ENCODE measurements at regions not wholly inside any gene's neighbourhood (a gene's known extent, or its start where the extent isn't known, plus 50 kb on each side); places are given as distances from the start of the nearest gene placed in this dataset.
"Not testable (repeated sequence)": the region's sequence is repeated elsewhere in the genome, so short reads cannot be mapped to it uniquely, and the experiment has no call there.

DNA sequence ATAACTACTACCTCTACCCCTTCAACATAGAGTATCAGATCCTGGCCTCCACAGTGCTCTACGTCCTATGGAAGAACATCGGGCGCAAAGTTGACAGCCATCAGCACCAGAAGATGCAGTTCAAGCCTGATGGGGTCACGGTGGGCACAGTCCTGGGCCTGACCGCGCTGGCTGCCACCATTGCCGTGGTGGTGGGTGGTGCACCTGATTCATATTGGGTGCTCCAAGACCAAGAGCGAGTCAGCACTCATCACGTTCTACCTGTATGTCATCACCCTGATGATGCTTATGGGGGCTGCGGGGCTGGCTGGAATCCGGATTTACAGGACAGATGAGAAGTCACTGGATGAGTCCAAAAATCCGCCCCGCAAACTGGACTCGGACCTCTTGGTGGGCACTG, 846.4 kb downstream of the RPIA start:
- not testable (repeated sequence) for H3K9me3 ChIP-seq (ENCODE audit: low read depth, low read length); DNase-seq (ENCODE audit: low read depth, low spot score); H3K36me3 ChIP-seq (ENCODE audit: insufficient read depth, low read length); H3K27ac ChIP-seq; H3K4me3 ChIP-seq; H3K9ac ChIP-seq (ENCODE audit: insufficient read length)

DNA sequence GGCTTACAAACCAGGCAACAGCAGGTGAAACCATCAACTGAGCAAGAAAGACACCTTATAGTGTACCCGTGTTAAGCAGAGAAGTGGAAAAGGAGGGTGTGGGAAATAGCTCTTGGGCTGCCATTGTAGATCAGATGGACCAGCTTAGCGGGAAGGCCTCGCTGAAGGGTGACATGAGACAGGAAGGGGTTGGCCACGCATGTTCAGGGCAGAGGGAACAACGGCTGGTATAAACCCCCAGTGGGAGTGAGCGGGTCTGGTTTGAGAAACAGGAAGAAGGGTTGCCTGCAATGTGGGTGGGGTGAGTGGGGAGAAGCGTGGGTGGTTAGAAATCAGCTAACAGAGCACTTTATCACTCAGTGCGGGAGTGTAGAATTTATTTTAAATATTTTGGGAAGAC, 852.6 kb downstream of the RPIA start:
- H3K36me3 ChIP-seq (ENCODE audit: insufficient read depth, low read length); H3K9ac ChIP-seq (ENCODE audit: insufficient read length); DNase-seq (ENCODE audit: low read depth, low spot score); H3K27ac ChIP-seq; H3K9me3 ChIP-seq (ENCODE audit: low read depth, low read length); H3K4me3 ChIP-seq: not testable (repeated sequence)

DNA sequence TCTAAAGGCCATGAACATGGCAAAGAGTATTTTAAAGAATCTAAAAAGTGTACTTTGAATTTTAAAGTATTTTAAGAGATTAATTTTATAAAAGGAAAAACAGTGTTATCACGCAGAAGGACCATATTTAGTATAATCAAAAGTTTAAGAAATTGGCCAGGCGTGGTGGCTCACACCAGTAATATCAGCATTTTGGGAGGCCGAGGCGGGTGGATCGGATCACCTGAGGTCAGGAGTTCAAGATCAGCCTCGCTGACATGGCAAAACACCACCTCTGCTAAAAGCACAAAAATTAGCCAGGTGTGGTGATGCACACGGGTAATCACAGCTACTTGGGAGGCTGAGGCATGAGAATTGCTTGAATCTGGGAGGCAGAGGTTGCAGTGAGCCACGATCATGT, 887.7 kb downstream of the RPIA start:
- not testable (repeated sequence) for H3K27ac ChIP-seq; H3K9ac ChIP-seq (ENCODE audit: insufficient read length); H3K9me3 ChIP-seq (ENCODE audit: low read depth, low read length); DNase-seq (ENCODE audit: low read depth, low spot score); H3K4me3 ChIP-seq; H3K36me3 ChIP-seq (ENCODE audit: insufficient read depth, low read length)

DNA sequence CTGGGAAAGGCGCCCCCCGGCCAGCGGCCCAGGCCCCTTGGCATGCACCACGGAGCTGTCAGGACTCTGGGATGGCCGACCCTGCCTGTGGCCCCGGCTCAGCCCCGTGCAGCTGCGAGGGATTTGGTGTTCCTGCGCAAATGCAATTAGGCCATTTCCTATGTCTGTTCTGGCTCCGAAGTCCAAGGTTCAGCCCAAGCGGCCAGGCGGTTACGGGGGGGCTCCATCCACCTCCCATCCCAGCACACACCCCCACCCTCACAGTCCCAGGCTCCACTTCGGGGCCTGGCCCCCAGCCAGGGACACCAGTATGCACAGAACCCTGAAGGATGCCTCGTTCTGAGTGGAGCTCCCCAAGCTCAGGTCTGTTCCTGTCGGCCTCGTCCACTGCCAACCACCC, 891.3 kb downstream of the RPIA start:
- H3K4me3 ChIP-seq; DNase-seq (ENCODE audit: low read depth, low spot score); H3K9ac ChIP-seq (ENCODE audit: insufficient read length); H3K9me3 ChIP-seq (ENCODE audit: low read depth, low read length); H3K36me3 ChIP-seq (ENCODE audit: insufficient read depth, low read length); H3K27ac ChIP-seq: not testable (repeated sequence)

DNA sequence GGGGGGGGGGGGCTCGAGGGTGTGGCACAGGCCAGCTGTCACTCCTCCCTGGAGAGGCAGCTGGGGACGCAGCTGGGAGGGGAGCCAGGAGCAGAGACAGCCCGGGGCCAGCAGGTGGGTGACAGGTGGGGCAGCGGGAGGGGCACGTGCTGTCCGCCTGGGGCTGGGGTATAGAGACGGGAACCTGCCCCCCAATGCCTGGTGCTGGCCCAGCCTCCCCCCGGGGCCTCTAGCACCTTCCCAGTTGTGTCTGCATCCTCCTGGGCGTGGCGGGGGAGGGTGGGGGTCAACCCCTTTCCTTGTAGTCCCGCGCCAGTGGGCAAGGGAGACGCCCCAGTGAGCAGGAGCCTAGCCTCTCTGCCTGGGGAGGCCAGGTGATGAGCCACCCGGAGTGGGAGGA, 892.6 kb downstream of the RPIA start:
- H3K9me3 ChIP-seq (ENCODE audit: low read depth, low read length); H3K4me3 ChIP-seq; DNase-seq (ENCODE audit: low read depth, low spot score); H3K36me3 ChIP-seq (ENCODE audit: insufficient read depth, low read length); H3K9ac ChIP-seq (ENCODE audit: insufficient read length); H3K27ac ChIP-seq: not testable (repeated sequence)

DNA sequence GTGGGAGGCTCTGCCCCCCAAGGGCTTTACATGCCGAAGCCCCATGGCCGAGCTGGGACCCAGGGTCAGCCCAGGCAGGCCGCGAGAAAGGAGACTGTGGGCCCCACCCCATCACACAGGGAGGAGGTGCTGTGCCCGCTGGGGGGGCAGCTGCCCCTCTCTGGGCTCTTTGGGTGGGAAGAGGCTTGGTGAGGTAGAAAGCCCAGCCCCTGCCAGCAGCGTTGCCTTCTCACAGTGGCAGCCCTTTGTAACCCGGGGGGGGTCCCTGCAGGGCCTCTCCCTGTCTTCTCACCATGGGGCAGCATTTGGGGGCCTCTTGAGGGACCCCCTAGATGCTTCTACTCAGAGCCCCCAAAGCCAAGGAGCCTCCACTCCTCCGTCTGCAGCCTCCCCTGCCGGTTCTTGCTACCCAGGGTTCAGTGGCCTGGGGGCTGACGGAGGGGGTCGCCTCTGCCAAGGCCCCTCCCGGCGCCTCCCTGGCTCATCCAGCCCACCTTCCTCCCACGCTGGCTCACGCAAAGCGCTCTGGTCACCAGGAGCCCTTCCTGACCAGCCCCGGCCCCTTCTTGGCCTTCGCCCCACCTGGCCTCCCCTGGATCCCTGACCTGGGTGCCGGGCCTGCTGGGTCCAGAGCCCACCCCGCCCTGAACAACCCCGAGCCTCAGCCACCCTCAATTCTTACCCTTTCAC, 893.5 kb downstream of the RPIA start:
- H3K9ac ChIP-seq (ENCODE audit: insufficient read length): peak overlapping the region; percentile 37
- H3K27ac ChIP-seq; DNase-seq (ENCODE audit: low read depth, low spot score); H3K36me3 ChIP-seq (ENCODE audit: insufficient read depth, low read length); H3K9me3 ChIP-seq (ENCODE audit: low read depth, low read length): not testable (repeated sequence)
- H3K4me3 ChIP-seq: peak overlapping the region; percentile 47

DNA sequence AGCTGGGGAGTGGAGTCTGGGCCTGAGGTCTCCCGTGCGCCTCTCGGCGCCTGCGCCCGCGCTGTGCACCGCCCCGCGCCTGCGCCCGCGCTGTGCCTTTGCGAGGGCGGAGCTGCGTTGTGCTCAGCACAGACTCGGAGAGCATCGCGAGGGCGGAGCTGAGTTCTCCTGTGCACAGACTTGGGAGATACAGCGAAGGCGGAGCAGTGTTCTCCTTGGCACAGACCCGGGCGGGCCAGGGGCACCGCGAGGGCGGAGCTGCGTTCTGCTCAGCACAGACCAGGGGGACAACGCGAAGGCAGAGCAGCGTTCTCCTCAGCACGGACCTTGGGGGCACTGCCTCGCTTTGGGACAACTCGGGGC, 894.1 kb downstream of the RPIA start:
- H3K9ac ChIP-seq (ENCODE audit: insufficient read length); H3K36me3 ChIP-seq (ENCODE audit: insufficient read depth, low read length); H3K9me3 ChIP-seq (ENCODE audit: low read depth, low read length); H3K27ac ChIP-seq; DNase-seq (ENCODE audit: low read depth, low spot score): not testable (repeated sequence)
- peak overlapping the region; percentile 64 for H3K4me3 ChIP-seq
- peak; percentile 19; the same call in 1 of the 2 replicates for TF ChIP-seq POLR2AphosphoS5 (IDR thresholded peaks at IDR 0.05; ENCODE audit: borderline replicate concordance, low read depth, low read length)

DNA sequence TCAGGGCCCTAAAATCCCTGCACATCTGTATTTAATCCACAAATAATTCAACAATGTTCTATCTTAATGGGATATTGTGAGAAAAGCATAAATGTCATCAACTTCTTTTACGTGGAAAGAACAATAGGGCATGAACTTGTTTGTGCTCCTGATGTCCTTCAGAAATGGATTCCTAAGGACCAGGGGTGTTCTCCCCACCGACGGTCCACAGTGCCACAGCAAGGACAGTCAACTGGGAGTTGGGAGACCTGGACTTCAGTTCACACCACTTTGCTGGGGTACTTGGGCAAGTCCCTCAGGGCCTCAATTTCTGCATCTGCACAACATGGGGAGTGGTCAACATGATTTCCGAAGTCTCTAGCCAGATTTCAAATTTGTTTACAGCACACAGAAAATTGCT, 908.4 kb downstream of the RPIA start:
- H3K36me3 ChIP-seq (ENCODE audit: insufficient read depth, low read length); H3K9me3 ChIP-seq (ENCODE audit: low read depth, low read length); DNase-seq (ENCODE audit: low read depth, low spot score); H3K27ac ChIP-seq; H3K9ac ChIP-seq (ENCODE audit: insufficient read length); H3K4me3 ChIP-seq: not testable (repeated sequence)

DNA sequence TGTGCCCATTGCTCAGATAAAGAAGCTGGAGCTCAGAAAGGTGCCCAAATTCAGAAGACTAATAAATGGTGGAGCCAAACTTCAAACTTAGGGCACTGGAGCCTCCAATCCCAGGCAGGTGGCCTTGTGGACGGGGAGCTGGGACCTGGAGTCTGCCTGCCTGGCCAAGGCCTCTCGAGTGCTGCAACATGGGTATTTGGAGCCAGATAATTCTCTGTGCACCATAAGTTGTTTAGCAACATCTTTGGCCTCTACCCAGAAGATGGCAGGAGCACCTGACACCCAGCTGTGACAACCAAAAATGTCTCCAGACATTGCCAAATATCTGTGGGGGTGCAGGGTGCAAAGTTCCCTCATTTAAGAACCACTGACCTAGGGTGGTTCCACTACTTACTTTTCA, 915.0 kb downstream of the RPIA start:
- H3K9ac ChIP-seq (ENCODE audit: insufficient read length); H3K27ac ChIP-seq; H3K4me3 ChIP-seq; DNase-seq (ENCODE audit: low read depth, low spot score); H3K36me3 ChIP-seq (ENCODE audit: insufficient read depth, low read length); H3K9me3 ChIP-seq (ENCODE audit: low read depth, low read length): not testable (repeated sequence)

DNA sequence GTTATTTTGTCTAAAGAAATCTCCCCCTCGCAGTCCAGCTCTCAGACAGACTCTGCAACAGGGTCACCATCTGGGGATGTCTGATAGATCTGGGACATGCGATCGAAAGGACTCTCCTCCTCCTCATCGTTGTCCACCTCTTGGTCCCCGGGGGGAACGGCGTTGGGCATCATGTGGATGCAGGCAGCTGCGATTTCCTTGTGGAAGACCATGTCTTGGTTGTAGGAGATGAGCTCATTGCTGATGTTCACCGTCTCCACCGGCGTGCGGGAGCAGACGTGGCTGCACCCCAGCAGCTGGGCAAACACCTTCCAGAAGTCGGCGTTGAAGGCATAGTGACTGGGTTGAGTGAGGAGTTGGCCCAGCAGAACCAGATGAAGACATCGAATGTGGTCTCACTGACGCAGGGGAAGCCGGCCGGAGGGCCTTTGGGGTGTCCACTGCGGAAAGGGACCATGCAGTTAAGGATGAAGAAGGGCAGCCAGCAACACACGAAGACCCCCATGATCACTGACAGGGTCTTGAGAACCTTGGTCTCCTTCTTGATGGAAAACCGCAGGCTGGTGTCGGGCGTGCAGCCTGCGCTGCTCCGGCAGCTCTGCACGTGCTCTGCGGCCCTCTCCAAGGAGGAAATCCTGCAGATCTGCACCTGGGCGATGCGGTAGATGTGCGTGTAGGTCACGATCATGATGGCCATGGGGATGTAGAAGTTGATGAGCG, 918.9 kb downstream of the RPIA start:
- not testable (repeated sequence) for H3K36me3 ChIP-seq (ENCODE audit: insufficient read depth, low read length); H3K9me3 ChIP-seq (ENCODE audit: low read depth, low read length); H3K27ac ChIP-seq; H3K4me3 ChIP-seq; H3K9ac ChIP-seq (ENCODE audit: insufficient read length); DNase-seq (ENCODE audit: low read depth, low spot score)

DNA sequence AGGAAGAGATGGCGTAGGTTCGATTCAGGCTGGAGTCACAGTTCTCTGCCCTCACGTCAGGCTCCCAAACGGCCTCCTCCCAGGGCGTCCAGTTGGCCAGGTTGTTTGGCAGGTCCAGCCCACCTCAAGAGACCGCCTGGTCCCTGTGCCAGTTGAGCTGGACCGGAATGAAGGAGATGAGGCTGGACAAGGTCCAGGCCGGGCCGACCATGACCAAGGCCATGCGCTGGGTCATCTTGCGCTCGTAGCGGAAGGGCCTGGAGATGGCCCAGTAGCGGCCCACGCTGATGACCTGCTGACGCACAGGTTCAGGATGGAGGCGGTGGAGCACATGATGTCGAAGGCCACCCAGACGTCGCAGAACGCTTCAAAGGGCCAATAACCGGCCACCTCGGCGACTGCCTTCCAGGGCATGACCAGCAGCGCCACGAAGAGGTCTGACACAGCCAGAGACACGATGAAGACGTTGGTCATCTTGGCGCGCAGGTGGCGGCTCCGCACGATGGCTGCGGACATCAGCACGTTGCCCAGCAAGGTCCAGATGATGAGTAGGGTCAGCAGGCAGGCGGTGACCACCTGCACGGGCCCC, 919.5 kb downstream of the RPIA start:
- not testable (repeated sequence) for H3K36me3 ChIP-seq (ENCODE audit: insufficient read depth, low read length); H3K9me3 ChIP-seq (ENCODE audit: low read depth, low read length); H3K4me3 ChIP-seq; DNase-seq (ENCODE audit: low read depth, low spot score); H3K27ac ChIP-seq; H3K9ac ChIP-seq (ENCODE audit: insufficient read length)

DNA sequence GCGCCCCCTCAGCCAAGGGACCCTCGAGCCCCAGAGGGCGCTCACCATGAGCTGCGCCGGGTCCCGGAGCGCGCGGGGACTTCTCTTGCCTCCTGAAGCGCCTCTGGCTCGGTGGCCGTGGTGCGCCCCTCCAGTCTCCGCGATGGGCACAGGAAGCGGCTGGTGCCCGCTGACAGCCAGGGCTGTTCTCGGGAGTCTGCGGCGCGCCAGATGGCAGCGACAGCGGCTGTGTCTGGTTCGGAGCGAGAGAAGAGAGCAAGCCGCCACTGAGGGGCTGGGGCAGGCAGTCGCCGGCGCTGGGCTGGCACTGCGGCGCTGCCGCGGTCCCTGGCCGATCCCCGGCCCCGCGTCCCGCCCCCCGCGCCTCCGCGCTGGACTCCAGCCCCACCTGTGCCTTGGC, 920.2 kb downstream of the RPIA start:
- not testable (repeated sequence) for H3K36me3 ChIP-seq (ENCODE audit: insufficient read depth, low read length); H3K4me3 ChIP-seq; H3K27ac ChIP-seq; DNase-seq (ENCODE audit: low read depth, low spot score); H3K9me3 ChIP-seq (ENCODE audit: low read depth, low read length); H3K9ac ChIP-seq (ENCODE audit: insufficient read length)

DNA sequence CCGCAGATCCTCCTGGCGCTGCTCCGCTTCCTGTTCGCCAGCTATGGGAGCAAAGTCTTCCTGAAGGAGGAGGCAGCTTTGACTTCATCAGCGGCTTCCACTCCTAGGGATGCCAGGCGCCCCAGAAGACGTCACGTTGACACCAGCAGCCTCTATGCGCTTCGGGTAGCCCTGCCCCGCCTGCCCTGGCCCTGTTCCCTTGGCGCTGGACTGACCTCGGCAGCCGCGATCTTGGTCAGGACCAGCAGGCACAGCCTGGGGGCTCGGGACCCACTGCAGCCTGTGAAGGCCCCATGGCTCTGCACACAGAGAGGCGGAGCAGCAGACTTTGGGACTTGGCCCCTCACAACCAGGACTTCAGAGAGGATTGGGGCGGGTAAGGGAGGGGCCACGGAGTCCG, 957.8 kb downstream of the RPIA start:
- not testable (repeated sequence) for H3K36me3 ChIP-seq (ENCODE audit: insufficient read depth, low read length); H3K4me3 ChIP-seq; H3K9me3 ChIP-seq (ENCODE audit: low read depth, low read length); H3K27ac ChIP-seq; DNase-seq (ENCODE audit: low read depth, low spot score); H3K9ac ChIP-seq (ENCODE audit: insufficient read length)

DNA sequence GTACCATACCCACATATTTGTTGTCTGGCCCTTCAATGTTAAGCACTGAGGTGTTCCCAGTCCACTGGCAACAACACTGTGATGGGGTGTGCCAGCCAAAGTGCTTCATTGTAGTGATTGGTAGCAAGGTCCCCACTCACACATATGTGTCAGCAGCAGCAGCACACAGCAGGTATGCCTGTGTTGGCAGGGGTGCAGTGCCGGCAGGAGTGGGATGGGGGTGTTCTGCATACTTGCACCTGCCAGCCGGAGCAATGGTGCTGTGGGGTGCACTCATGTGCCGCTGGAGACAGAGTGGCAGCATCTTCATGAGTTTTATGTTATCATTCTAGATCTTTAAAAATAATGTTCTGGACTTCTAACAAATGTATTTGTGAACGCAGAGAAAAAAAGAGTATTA, 987.8 kb downstream of the RPIA start:
- H3K9ac ChIP-seq (ENCODE audit: insufficient read length); H3K9me3 ChIP-seq (ENCODE audit: low read depth, low read length); H3K27ac ChIP-seq; H3K4me3 ChIP-seq; DNase-seq (ENCODE audit: low read depth, low spot score); H3K36me3 ChIP-seq (ENCODE audit: insufficient read depth, low read length): not testable (repeated sequence)

All from SK-N-MC (cell line).